Erythroblast (primary cell): ENCODE measurements at regions not wholly inside any gene's neighbourhood (a gene's known extent, or its start where the extent isn't known, plus 50 kb on each side); places are given as distances from the start of the nearest gene placed in this dataset.

Source experiments
- GATA1 ChIP-seq: IDR thresholded peaks from 2 replicates; pipeline ENCODE4 v1.6.1; 2011; ENCODE audit warnings: low read depth, mild to moderate bottlenecking, control low read depth, low read length, moderate library complexity
- POLR2A ChIP-seq: IDR thresholded peaks from 2 replicates; pipeline ENCODE4 v1.6.1; 2011; ENCODE audit warnings: mild to moderate bottlenecking, low read length

GRCh38 chr2:129191530-129191929 is 787.9 kb upstream of the RAB6C start:
- TF ChIP-seq POLR2A (no peak), GATA1 (no peak)
